Hepatocyte (in vitro differentiated cells): ENCODE measurements at regions not wholly inside any gene's neighbourhood (a gene's known extent, or its start where the extent isn't known, plus 50 kb on each side); places are given as distances from the start of the nearest gene placed in this dataset.

ENCODE experiments used
- DNase-seq: peaks from one replicate; pipeline ENCODE4 v3.0.0-alpha.2; 2016; ENCODE audit warnings: low spot score
- H2AFZ ChIP-seq: fragments of 200-600 bp; sonication (generic); 2 replicates; pipeline ENCODE4 v1.6.0; 2016; ENCODE audit warnings: antibody characterized with exemption, mild to moderate bottlenecking
- H3K27ac ChIP-seq: fragments of 200-600 bp; sonication (generic); 2 replicates; pipeline ENCODE4 v1.5.1; 2016; ENCODE audit warnings: mild to moderate bottlenecking
- H3K27me3 ChIP-seq: fragments of 200-600 bp; sonication (generic); 2 replicates; pipeline ENCODE4 v1.6.1; 2016
- H3K36me3 ChIP-seq: fragments of 200-600 bp; sonication (generic); replicated peaks from 2 replicates; pipeline ENCODE4 v1.5.1; 2016; ENCODE audit warnings: low read depth; ENCODE audit not compliant: insufficient read depth
- H3K4me1 ChIP-seq: fragments of 200-600 bp; sonication (generic); 2 replicates; pipeline ENCODE4 v1.5.1; 2016; ENCODE audit warnings: mild to moderate bottlenecking, moderate library complexity; ENCODE audit not compliant: insufficient read depth
- H3K4me2 ChIP-seq: fragments of 200-600 bp; sonication (generic); 2 replicates; pipeline ENCODE4 v1.6.0; 2016
- H3K4me3 ChIP-seq: fragments of 200-600 bp; sonication (generic); 2 replicates; pipeline ENCODE4 v1.5.1; 2016; ENCODE audit warnings: mild to moderate bottlenecking
- H3K79me2 ChIP-seq: fragments of 200-600 bp; sonication (generic); 2 replicates; pipeline ENCODE4 v1.6.0; 2017; ENCODE audit warnings: mild to moderate bottlenecking
- H3K9me2 ChIP-seq: fragments of 200-600 bp; sonication (generic); replicated peaks from 2 replicates; pipeline ENCODE4 v1.6.0; 2017; ENCODE audit warnings: mild to moderate bottlenecking; ENCODE audit not compliant: insufficient read depth
- H3K9me3 ChIP-seq: fragments of 200-600 bp; sonication (generic); 2 replicates; pipeline ENCODE4 v1.5.1; 2016; ENCODE audit warnings: low read depth, mild to moderate bottlenecking
- H4K20me1 ChIP-seq: fragments of 200-600 bp; sonication (generic); 2 replicates; pipeline ENCODE4 v1.6.0; 2016; ENCODE audit warnings: mild to moderate bottlenecking; ENCODE audit not compliant: insufficient read depth, poor library complexity, severe bottlenecking
- EZH2 ChIP-seq: fragments of 200-600 bp; sonication (generic); IDR thresholded peaks from 2 replicates; pipeline ENCODE4 v1.6.1; 2016; ENCODE audit warnings: antibody characterized with exemption, mild to moderate bottlenecking, borderline replicate concordance
- EZH2phosphoT487 ChIP-seq: fragments of 200-600 bp; sonication (generic); IDR thresholded peaks from one replicate; pipeline ENCODE4 v1.6.1; 2018; ENCODE audit warnings: antibody characterized with exemption, mild to moderate bottlenecking, low read depth, moderate library complexity; ENCODE audit not compliant: unreplicated experiment, severe bottlenecking
- WGBS: methylation state at CpG from one replicate; pipeline ENCODE4 v1.1.6; 2016; ENCODE audit warnings: low lambda C conversion rate; ENCODE audit errors: missing lambda C conversion rate; 5-methylcytosine and 5-hydroxymethylcytosine counted together
- TF ChIP-seq, protein P1 (sequence below): fragments of 200-600 bp; sonication (generic); IDR thresholded peaks from 2 replicates; pipeline ENCODE4 v1.5.1; 2016; ENCODE audit warnings: antibody characterized with exemption, mild to moderate bottlenecking; ENCODE audit not compliant: poor library complexity

DNA sequence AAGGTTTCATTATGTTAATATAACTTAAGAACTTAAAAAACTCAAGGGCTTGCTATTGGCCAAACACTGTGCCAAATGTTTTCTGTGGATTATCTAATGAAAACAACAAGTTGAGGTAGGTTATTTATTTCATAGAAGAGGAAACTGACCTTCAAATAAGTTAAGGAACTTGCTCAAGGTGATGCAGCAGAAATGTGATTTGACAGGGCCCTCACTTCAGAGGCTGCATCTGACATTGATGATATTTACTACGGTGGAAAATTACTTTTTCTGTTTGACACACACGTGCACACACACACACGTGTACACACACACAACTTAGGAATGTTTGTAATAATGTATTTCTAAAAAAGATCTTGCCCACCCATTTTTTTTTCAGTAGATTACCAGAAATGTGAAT is 137.2 kb upstream of the CXCR4 start:
- no peaks in the 10 kb centered on the region for H3K79me2 ChIP-seq
- no peaks in the 10 kb centered on the region for H3K36me3 ChIP-seq
- 98% methylated on average over 3 of the region's 3 CpGs for WGBS
- H3K9me3 ChIP-seq: no peaks in the 10 kb centered on the region
- no peak overlapping the region for H3K4me2 ChIP-seq
- no peak overlapping the region for H3K4me3 ChIP-seq
- TF ChIP-seq EZH2phosphoT487 (no peak), EZH2 (no peak)
- TF ChIP-seq, protein P1, sequence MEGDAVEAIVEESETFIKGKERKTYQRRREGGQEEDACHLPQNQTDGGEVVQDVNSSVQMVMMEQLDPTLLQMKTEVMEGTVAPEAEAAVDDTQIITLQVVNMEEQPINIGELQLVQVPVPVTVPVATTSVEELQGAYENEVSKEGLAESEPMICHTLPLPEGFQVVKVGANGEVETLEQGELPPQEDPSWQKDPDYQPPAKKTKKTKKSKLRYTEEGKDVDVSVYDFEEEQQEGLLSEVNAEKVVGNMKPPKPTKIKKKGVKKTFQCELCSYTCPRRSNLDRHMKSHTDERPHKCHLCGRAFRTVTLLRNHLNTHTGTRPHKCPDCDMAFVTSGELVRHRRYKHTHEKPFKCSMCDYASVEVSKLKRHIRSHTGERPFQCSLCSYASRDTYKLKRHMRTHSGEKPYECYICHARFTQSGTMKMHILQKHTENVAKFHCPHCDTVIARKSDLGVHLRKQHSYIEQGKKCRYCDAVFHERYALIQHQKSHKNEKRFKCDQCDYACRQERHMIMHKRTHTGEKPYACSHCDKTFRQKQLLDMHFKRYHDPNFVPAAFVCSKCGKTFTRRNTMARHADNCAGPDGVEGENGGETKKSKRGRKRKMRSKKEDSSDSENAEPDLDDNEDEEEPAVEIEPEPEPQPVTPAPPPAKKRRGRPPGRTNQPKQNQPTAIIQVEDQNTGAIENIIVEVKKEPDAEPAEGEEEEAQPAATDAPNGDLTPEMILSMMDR: no peak
- H3K27ac ChIP-seq: no peak overlapping the region
- no peaks in the 10 kb centered on the region for H3K27me3 ChIP-seq
- DNase-seq: no peak
- no peak overlapping the region for H2AFZ ChIP-seq
- H3K4me1 ChIP-seq: no peaks in the 10 kb centered on the region
- H4K20me1 ChIP-seq: no peaks in the 10 kb centered on the region
- no peaks in the 10 kb centered on the region for H3K9me2 ChIP-seq

DNA sequence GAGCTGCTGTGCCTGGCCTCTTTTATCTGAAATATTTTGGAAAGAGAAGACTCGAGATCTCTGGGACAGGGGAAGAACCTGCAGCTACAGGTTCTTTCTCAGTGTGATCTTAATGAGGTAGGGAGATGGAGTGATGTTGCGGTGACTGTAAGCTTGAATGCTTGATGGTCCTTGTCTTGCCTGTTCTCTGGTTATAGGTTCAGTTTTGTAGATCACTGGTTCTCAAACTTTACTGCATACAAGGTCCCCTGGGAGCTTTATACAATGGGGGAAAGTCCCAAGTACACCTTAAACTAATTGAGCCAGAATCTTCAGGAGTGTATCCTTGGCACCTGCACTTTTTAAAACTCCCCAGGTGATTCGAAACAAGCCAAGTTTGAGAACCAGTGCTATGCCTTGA is 136.7 kb upstream of the CXCR4 start:
- WGBS: 60% methylated on average over 3 of the region's 3 CpGs
- no peaks in the 10 kb centered on the region for H4K20me1 ChIP-seq

DNA sequence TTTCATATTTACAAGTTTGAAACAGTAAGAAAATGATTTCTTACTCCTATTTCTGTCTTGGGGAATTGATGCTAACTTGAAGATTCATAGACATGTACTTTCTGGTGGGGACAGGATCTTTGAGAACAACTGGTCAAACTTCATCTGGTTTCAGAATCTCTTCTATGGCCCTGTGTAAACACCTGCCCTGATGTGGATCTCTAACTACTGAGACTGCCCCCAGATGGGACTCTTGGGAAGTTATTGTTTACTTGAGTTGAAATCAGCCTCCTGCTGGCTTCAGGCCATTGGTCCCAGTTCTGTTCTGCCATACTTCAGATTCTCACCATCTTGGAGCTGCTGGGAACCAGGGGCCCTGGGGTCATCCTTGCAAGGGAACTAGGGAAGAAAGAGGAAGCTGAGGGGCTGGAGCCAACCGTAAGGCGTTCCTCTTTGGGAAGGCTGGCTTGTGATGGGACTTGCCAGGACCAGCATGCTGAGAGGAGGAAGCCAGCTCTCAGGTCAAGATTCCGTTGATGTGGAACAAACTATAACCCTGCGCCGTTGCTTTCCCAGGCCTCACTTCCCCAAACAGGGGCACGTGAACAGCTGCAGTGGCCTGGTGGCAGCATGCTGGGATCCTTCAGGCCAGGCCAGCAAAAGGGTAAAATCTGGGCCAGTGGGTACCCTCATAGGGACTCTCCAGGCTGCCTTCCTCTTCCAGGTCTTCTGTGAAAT is 135.5 kb upstream of the CXCR4 start:
- H4K20me1 ChIP-seq: no peaks in the 10 kb centered on the region
- H3K9me2 ChIP-seq: no peaks in the 10 kb centered on the region
- H3K4me1 ChIP-seq: no peaks in the 10 kb centered on the region
- no peaks in the 10 kb centered on the region for H3K9me3 ChIP-seq
- H3K27ac ChIP-seq: no peak overlapping the region
- H3K27me3 ChIP-seq: no peaks in the 10 kb centered on the region
- H3K4me2 ChIP-seq: no peak overlapping the region
- H3K36me3 ChIP-seq: no peaks in the 10 kb centered on the region
- no peak overlapping the region for H3K4me3 ChIP-seq
- no peak overlapping the region for H2AFZ ChIP-seq
- no peaks in the 10 kb centered on the region for H3K79me2 ChIP-seq
- DNase-seq: no peak
- TF ChIP-seq, protein P1: no peak
- 96% methylated on average over 6 of the region's 6 CpGs for WGBS

More for the DNA sequence above, 136.7 kb upstream of the CXCR4 start:
- Histone ChIP-seq H3K27me3 (no peaks in the 10 kb centered on the region), H3K9me3 (no peaks in the 10 kb centered on the region), H3K4me3 (no peak overlapping the region), H3K27ac (no peak overlapping the region), H3K36me3 (no peaks in the 10 kb centered on the region), H2AFZ (no peak overlapping the region), H3K79me2 (no peaks in the 10 kb centered on the region), H3K9me2 (no peaks in the 10 kb centered on the region), H3K4me1 (no peaks in the 10 kb centered on the region), H3K4me2 (no peak overlapping the region)
- DNase-seq: no peak
- TF ChIP-seq EZH2: no peak

DNA sequence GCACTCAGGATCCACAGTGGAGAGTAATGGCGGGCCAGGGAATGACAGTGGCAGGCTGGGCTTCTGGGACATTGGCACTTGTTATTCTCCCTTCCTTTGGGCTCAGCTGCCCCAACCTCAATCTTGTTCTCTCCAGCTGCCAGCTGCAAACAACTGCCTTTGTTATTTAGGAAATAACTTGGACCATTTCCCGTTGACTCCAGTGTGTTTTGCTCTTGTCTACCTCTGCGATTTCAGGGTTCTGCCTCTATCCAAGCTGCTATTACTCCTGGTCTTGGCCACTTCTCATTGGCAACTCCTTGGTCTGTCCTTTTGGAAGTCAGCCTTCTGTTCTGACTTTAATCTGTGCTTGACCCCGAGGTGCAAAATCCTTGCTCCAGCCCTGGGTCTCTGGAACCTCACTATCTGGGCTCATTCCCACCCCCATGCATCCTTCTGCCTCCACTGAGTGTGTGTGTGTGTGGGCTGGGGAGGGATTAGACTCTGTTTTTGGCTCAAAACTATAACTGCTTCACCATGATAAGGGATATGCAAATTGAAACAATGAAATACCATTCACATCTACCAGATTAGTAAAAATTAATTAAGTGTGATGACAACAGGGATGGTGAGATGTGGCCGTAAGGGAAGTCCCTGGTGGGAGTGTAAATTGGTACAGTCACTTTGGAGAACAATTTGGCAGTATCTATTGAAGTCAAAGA is 134.1 kb upstream of the CXCR4 start:
- WGBS: 89% methylated on average over 5 of the region's 5 CpGs
- Histone ChIP-seq H3K9me2 (no peaks in the 10 kb centered on the region), H4K20me1 (no peaks in the 10 kb centered on the region), H2AFZ (no peak overlapping the region), H3K27ac (no peak overlapping the region), H3K36me3 (no peaks in the 10 kb centered on the region), H3K4me2 (no peak overlapping the region), H3K27me3 (no peaks in the 10 kb centered on the region), H3K9me3 (no peaks in the 10 kb centered on the region), H3K4me3 (no peak overlapping the region), H3K79me2 (no peaks in the 10 kb centered on the region), H3K4me1 (no peaks in the 10 kb centered on the region)
- no peak for TF ChIP-seq EZH2phosphoT487
- TF ChIP-seq, protein P1: no peak
- TF ChIP-seq EZH2: no peak
- no peak for DNase-seq
